ENCODE measurements at regions not wholly inside any gene's neighbourhood (a gene's known extent, or its start where the extent isn't known, plus 50 kb on each side); places are given as distances from the start of the nearest gene placed in this dataset.

GRCh38 chr3:144104186-144104585, 132.6 kb downstream of the DIPK2A start:
- no peak for ATAC-seq
- no peak overlapping the region for H3K4me3 Mint-ChIP-seq

GRCh38 chr3:144104679-144105078, 133.1 kb downstream of the DIPK2A start:
- Mint-ChIP-seq H3K4me1 (ENCODE audit: low read depth) (no peaks in the 10 kb centered on the region), H3K36me3 (ENCODE audit: insufficient read depth) (no peaks in the 10 kb centered on the region), H3K9me3 (no peaks in the 10 kb centered on the region), H3K4me3 (no peak overlapping the region), H3K27me3 (ENCODE audit: low read depth) (peaks cover 4% of the 10 kb centered on the region)
- ATAC-seq, result no peak
- no peak for DNase-seq

More at GRCh38 chr3:144104186-144104585, 132.6 kb downstream of the DIPK2A start:
- DNase-seq, result no peak
- Mint-ChIP-seq H3K9me3 (no peaks in the 10 kb centered on the region), H3K4me1 (ENCODE audit: low read depth) (no peaks in the 10 kb centered on the region), H3K27me3 (ENCODE audit: low read depth) (peaks cover 4% of the 10 kb centered on the region), H3K36me3 (ENCODE audit: insufficient read depth) (no peaks in the 10 kb centered on the region)

GRCh38 chr3:144105542-144105941, 133.9 kb downstream of the DIPK2A start:
- ATAC-seq (no peak), DNase-seq (no peak)
- Mint-ChIP-seq H3K4me3 (no peak overlapping the region), H3K4me1 (ENCODE audit: low read depth) (peaks cover 1% of the 10 kb centered on the region), H3K27me3 (ENCODE audit: low read depth) (peaks cover 4% of the 10 kb centered on the region), H3K9me3 (no peaks in the 10 kb centered on the region), H3K36me3 (ENCODE audit: insufficient read depth) (no peaks in the 10 kb centered on the region)

- no peaks in the 10 kb centered on the region for H3K9me3 Mint-ChIP-seq
- ATAC-seq (no peak), DNase-seq (no peak)
- H3K4me3 Mint-ChIP-seq, result no peak overlapping the region
- H3K36me3 Mint-ChIP-seq (ENCODE audit: insufficient read depth), result no peaks in the 10 kb centered on the region
- peaks cover 4% of the 10 kb centered on the region for H3K27me3 Mint-ChIP-seq (ENCODE audit: low read depth)
- H3K4me1 Mint-ChIP-seq (ENCODE audit: low read depth), result peaks cover 1% of the 10 kb centered on the region
Measured at GRCh38 chr3:144106970-144107369, 135.3 kb downstream of the DIPK2A start.

- no peak for DNase-seq
- H3K27me3 Mint-ChIP-seq (ENCODE audit: low read depth), result peaks cover 9% of the 10 kb centered on the region
- no peak for ATAC-seq
- H3K36me3 Mint-ChIP-seq (ENCODE audit: insufficient read depth), result no peaks in the 10 kb centered on the region
- no peaks in the 10 kb centered on the region for H3K9me3 Mint-ChIP-seq
- no peak overlapping the region for H3K4me3 Mint-ChIP-seq
- peaks cover 1% of the 10 kb centered on the region for H3K4me1 Mint-ChIP-seq (ENCODE audit: low read depth)
Measured at GRCh38 chr3:144107923-144108322, 136.3 kb downstream of the DIPK2A start.

- DNase-seq, result no peak
- H3K4me3 Mint-ChIP-seq, result no peak overlapping the region
- H3K27me3 Mint-ChIP-seq (ENCODE audit: low read depth), result peaks cover 9% of the 10 kb centered on the region
- H3K9me3 Mint-ChIP-seq, result no peaks in the 10 kb centered on the region
- no peak for ATAC-seq
- no peaks in the 10 kb centered on the region for H3K36me3 Mint-ChIP-seq (ENCODE audit: insufficient read depth)
- H3K4me1 Mint-ChIP-seq (ENCODE audit: low read depth), result peaks cover 1% of the 10 kb centered on the region
Measured at GRCh38 chr3:144109944-144110343, 138.3 kb downstream of the DIPK2A start.

- Mint-ChIP-seq H3K4me3 (no peak overlapping the region), H3K4me1 (ENCODE audit: low read depth) (peaks cover 1% of the 10 kb centered on the region), H3K27me3 (ENCODE audit: low read depth) (peaks cover 6% of the 10 kb centered on the region), H3K9me3 (no peaks in the 10 kb centered on the region), H3K36me3 (ENCODE audit: insufficient read depth) (no peaks in the 10 kb centered on the region)
- DNase-seq (no peak), ATAC-seq (no peak)
Measured at GRCh38 chr3:144112036-144112435, 140.4 kb downstream of the DIPK2A start.

GRCh38 chr3:144112437-144112836, 140.8 kb downstream of the DIPK2A start:
- H3K4me1 Mint-ChIP-seq (ENCODE audit: low read depth), result peaks cover 1% of the 10 kb centered on the region
- H3K27me3 Mint-ChIP-seq (ENCODE audit: low read depth), result peaks cover 5% of the 10 kb centered on the region
- no peaks in the 10 kb centered on the region for H3K9me3 Mint-ChIP-seq
- DNase-seq, result no peak
- ATAC-seq, result no peak
- H3K4me3 Mint-ChIP-seq, result no peak overlapping the region
- H3K36me3 Mint-ChIP-seq (ENCODE audit: insufficient read depth), result no peaks in the 10 kb centered on the region

GRCh38 chr3:144114767-144115166, 143.1 kb downstream of the DIPK2A start:
- Mint-ChIP-seq H3K4me3 (no peak overlapping the region), H3K4me1 (ENCODE audit: low read depth) (peaks cover 1% of the 10 kb centered on the region), H3K9me3 (no peaks in the 10 kb centered on the region), H3K27me3 (ENCODE audit: low read depth) (peaks cover 5% of the 10 kb centered on the region), H3K36me3 (ENCODE audit: insufficient read depth) (no peaks in the 10 kb centered on the region)
- ATAC-seq, result no peak
- no peak for DNase-seq

- H3K4me3 Mint-ChIP-seq, result no peak overlapping the region
- no peaks in the 10 kb centered on the region for H3K4me1 Mint-ChIP-seq (ENCODE audit: low read depth)
- H3K27me3 Mint-ChIP-seq (ENCODE audit: low read depth), result no peaks in the 10 kb centered on the region
- no peaks in the 10 kb centered on the region for H3K9me3 Mint-ChIP-seq
- DNase-seq (no peak), ATAC-seq (no peak)
- H3K36me3 Mint-ChIP-seq (ENCODE audit: insufficient read depth), result no peaks in the 10 kb centered on the region
Measured at GRCh38 chr3:144119633-144120032, 148.0 kb downstream of the DIPK2A start.

GRCh38 chr3:144121661-144122060, 150.0 kb downstream of the DIPK2A start:
- ATAC-seq (no peak), DNase-seq (no peak)
- no peaks in the 10 kb centered on the region for H3K9me3 Mint-ChIP-seq
- no peak overlapping the region for H3K4me3 Mint-ChIP-seq
- H3K4me1 Mint-ChIP-seq (ENCODE audit: low read depth), result no peaks in the 10 kb centered on the region
- no peaks in the 10 kb centered on the region for H3K36me3 Mint-ChIP-seq (ENCODE audit: insufficient read depth)
- no peaks in the 10 kb centered on the region for H3K27me3 Mint-ChIP-seq (ENCODE audit: low read depth)

GRCh38 chr3:144127014-144127413, 155.4 kb downstream of the DIPK2A start:
- Mint-ChIP-seq H3K9me3 (peaks cover 3% of the 10 kb centered on the region), H3K4me3 (no peak overlapping the region), H3K27me3 (ENCODE audit: low read depth) (no peaks in the 10 kb centered on the region), H3K36me3 (ENCODE audit: insufficient read depth) (no peaks in the 10 kb centered on the region), H3K4me1 (ENCODE audit: low read depth) (peaks cover 6% of the 10 kb centered on the region)
- DNase-seq (no peak), ATAC-seq (no peak)

GRCh38 chr3:144127700-144128099, 156.1 kb downstream of the DIPK2A start:
- Mint-ChIP-seq H3K4me1 (ENCODE audit: low read depth) (peaks cover 6% of the 10 kb centered on the region), H3K27me3 (ENCODE audit: low read depth) (no peaks in the 10 kb centered on the region), H3K4me3 (no peak overlapping the region), H3K36me3 (ENCODE audit: insufficient read depth) (no peaks in the 10 kb centered on the region), H3K9me3 (peaks cover 3% of the 10 kb centered on the region)
- ATAC-seq (no peak), DNase-seq (no peak)

- DNase-seq (no peak), ATAC-seq (peak in 1 of 2 donors; percentile 27)
- peaks cover 6% of the 10 kb centered on the region for H3K4me1 Mint-ChIP-seq (ENCODE audit: low read depth)
- no peaks in the 10 kb centered on the region for H3K27me3 Mint-ChIP-seq (ENCODE audit: low read depth)
- no peak overlapping the region for H3K4me3 Mint-ChIP-seq
- H3K9me3 Mint-ChIP-seq, result peaks cover 3% of the 10 kb centered on the region
- no peaks in the 10 kb centered on the region for H3K36me3 Mint-ChIP-seq (ENCODE audit: insufficient read depth)
Measured at GRCh38 chr3:144128108-144128892, 156.7 kb downstream of the DIPK2A start.

- Mint-ChIP-seq H3K9me3 (peaks cover 3% of the 10 kb centered on the region), H3K4me1 (ENCODE audit: low read depth) (peaks cover 6% of the 10 kb centered on the region), H3K27me3 (ENCODE audit: low read depth) (no peaks in the 10 kb centered on the region), H3K36me3 (ENCODE audit: insufficient read depth) (no peaks in the 10 kb centered on the region), H3K4me3 (no peak overlapping the region)
- DNase-seq, result no peak
- peak; percentile 10 to 56 for ATAC-seq
Measured at GRCh38 chr3:144129536-144130214, 158.1 kb downstream of the DIPK2A start.

All from activated T-cell treated with anti-CD3 and anti-CD28 coated beads, Interleukin-2, amount 50 U/mL, for 4 hours (primary cell).